H4 (cell line): ENCODE measurements at regions not wholly inside any gene's neighbourhood (a gene's known extent, or its start where the extent isn't known, plus 50 kb on each side); places are given as distances from the start of the nearest gene placed in this dataset.
A peak's percentile ranks its signal among the peaks of the same experiment; 100 is the strongest.

Source experiments
- DNase-seq: peaks from one replicate; pipeline ENCODE4 v3.0.0-alpha.2; 2015; ENCODE audit warnings: low spot score

DNA sequence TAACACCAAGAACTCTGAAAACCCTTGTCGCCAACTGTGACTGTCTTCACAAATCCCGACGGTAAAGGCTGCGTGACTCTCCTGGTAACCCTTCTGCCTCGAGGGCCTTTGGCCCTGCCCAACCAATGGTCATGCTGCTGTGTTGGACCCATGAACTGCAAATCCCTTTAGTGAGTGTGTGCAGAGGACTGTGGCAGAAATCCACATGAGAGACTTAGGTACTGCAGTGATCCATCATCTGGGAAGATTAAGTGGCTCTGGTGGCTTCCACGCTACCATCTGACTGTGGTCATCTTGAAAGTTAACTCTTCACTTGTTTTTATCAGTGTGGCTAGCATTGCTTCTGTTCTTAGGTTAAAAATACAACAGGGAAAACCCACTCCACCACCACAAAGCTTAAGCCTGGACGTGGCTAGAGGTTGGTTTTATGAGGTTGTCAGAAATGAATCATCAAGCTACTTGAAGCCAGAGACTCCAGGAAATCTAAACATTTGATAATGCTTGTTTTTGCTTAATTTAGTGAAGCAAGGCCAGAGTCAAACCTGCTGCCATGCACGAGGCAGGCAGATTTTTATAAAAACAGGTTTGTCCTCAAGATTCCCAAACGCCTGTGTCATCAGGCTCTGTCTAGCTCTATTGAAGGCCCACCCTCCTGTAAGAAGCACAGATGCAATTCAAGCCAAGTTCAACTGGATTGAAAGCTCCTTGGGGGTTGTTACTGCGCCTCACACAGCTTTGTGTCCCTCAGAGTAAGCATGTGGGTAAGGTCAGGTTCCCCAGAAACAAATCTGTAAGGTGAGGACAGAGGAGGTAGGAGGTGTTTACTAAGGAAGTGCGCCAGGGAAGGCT lies 52.7 kb upstream of the ERCC6L2 start:
- DNase-seq = peak; percentile 96

DNA sequence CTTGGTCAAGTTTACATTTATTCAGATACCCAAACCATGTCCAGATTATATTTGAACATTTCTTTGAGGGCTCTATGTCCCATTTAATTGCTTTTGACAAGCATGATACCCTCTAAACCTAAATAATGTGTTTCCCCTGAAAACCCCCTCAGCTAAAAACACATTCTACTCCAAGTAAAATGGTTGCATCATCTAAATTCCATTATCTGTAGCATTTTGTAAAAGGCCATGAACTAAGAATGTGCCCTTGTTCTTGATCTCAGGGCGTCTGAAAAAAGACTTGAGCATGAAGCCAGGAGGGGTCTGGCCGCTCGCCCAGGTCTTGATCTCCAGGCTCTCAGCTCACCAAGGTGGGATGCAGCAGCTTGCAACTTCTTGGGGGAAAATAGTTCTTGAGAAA lies 53.5 kb upstream of the ERCC6L2 start:
- DNase-seq = no peak

DNA sequence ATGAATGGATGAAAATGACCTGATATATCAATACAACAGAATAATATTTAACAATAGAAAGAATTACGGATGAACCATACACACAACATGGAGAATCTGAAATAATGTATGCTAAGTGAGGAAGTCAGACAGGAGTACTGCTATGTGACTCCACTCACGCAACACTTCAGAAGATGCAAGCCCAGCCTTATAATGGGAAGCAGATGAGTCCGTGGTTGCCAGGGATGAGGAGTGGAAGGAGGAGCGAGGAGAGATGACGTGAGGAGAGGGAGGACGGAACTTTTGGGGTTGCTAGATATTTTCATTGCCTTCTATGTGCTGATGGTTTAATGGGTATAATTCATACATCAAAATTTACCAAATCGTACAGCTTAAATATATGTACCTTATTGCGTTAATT lies 55.4 kb upstream of the ERCC6L2 start:
- no peak for DNase-seq

DNA sequence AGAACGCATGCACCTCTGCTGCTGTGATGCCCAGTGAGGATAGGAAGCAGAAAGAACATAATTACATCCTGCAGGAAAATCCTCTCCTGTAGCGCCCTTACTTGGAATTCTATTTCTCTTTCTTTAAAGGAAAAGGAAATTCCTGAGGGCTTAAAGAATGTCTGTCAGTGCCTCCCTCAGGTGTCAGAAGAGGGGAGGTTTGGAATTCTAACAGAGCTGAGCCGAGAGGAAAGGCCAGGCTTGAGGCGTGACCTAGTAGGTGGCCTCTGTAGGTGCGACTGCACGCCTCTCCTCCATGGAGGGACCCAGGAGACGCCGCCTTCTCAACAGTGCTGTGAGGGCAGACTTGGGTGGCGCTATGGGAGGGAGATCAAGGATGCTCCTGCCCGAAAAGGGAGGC lies 55.9 kb upstream of the ERCC6L2 start:
- no peak for DNase-seq

DNA sequence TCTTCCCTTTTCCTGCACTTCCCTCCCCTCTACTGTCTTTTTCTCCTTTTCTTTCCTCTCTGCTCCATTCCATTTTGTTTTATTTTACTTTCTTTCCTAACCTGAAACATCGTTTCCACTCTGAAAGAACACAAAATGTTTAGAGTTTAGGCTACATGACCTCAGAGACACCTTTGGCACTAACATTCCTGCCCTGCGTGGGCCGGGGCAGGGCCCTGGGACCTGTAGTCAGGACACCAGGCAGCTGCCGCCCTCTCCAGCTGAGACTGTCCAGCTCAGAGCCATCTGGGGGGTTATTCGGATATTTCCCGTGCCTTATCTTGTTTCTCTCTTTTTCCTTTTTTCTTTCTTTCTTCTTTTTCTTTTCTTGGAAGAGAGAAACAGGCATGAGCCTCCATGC lies 58.3 kb upstream of the ERCC6L2 start:
- DNase-seq = no peak

DNA sequence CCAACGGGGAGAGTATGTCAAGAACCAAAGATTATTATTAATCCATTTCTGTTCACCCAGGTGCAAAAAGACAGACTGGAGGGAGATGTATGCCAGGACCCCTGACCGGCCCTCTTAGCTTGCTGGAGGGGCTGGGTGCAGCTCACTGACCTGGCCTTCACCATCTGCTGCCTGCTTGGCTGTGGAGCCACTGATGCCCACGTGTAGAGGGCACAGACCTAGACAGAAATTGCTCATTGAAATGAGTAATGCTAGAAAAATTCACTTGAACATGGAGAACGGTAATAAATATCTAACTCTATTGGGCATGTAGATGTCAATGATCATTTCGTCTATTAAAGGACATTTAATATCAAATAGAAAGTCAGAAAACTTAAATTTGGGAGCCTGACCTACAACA lies 58.8 kb upstream of the ERCC6L2 start:
- no peak for DNase-seq

DNA sequence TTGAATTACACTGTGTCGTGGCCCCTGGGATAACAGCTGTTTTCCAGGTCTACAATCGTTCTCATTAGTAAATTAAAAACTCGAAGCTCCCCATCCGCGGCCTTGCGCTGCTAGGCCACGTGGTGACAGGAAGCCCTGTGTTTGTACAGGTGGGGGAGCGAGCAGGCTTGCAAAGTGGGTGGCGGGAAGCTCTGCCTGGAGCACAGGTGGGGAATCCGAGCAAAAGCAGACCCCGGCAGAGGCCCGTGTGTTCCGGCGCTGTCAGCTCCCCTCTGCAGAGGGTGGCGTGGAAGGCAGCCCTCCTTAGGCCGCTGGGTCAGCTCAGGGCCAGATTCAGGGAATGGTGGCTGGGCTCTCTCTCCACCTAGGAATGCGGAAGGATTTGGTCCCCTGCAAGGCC lies 59.5 kb upstream of the ERCC6L2 start:
- no peak for DNase-seq

DNA sequence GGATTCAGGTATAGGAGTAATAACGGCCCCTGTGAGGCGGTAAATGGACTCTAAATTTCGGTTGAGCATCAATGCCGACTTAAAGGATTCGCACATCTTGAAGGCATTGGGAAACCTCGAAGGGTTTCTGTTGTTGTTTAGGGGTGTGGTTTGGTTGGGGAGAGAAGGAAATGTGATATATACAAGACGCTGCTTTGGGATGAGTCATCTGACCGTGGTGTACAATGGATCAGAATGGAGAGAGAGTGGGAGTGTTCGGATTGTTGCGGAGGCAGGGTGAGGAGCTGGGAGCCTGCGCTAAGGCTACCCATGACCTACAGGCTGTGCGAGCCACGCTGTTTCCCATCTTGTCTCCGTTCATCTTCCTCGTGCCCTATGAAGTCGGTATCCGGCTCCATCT lies 60.4 kb upstream of the ERCC6L2 start:
- peak; percentile 96 for DNase-seq

DNA sequence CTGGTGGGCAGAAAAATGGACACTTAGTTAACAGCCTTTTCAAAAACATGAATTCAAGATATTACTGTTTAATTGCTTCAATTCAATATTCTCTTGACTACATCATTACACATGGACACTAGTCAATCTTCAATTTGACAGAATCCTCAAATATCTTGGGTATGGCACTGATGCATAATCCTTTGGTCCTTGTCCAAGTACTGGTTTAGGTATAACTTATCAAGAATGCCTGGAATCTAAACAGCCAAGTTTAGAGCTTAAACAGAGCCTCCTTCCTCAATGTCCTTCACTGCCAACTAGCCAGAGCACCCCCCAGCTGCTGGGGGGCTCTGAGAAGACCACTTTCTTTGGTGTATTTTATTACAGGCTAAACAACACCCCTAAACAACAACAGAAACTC lies 61.6 kb upstream of the ERCC6L2 start:
- DNase-seq = no peak

DNA sequence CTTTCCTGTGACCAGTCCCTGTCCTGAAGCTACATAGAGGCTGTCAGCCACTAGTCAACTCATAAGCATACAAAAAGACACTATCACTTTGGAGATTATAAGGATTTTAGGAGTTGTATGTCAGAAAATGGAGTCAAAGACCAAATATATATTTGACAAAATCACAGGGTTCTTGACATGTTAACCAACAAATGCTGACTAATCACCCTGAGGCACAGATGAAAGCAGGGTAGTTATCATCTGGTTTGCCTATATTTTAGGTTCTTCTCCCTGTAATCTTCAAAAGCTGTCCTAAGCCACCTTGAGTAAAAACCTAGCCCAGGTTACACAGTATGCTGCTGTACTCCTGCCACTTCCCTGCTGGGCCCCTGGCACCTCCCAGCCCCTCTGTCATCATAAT lies 64.7 kb upstream of the ERCC6L2 start:
- no peak for DNase-seq

DNA sequence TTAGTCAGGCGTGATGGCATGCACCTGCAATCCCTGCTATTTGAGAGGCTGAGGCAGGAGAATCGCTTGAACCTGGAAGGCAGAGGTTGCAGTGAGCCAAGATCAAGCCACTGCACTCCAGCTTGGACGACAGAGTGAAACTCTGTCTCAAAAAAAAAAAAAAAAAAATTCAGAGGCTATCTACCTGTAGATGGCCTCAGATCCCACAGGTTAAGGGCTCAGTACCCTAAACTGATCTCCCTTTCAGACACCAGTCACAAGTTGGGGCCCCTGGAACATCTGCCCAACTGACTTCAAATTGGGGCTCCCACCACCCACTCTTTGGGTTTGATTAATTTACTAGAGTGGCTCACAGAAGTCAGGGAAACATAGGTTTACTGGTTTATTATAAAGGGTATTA lies 65.4 kb upstream of the ERCC6L2 start:
- no peak for DNase-seq

DNA sequence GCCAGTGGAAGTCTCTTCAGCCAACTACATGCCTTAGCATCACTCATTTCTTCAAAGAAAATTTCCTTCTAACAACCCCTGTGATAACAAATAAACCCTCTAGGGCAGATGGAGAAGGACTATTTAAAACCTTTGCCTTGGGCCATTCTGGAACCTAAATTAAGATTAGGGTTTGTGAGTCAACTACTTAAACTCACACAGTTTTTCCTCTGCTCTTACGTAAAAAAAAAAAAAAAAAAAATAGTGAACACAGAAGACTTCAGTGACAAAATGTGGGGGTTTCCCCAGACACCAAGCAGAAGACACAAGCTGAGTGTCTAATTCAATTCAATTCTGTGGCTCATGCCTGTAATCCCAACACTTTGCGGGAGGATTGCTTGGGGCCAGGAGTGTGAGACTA lies 65.8 kb upstream of the ERCC6L2 start:
- no peak for DNase-seq

DNA sequence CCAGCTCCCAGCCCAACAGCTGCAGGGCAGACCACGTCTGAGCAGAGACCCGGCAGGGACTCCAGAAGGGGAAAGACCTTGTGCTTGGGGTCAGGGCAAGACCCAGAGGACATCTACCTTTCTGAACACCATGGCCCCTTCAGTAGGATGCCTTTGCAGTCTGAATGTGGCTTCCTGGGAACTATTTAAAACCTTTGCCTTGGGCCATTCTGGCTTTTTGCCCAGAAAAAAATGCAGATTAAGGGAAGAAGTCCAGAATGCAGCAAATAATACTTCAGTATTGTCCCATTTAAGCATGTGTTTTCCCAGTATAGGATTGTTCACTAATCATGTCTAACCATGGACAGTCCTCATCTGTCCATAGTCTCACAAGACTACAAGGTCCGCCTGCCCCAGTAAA lies 67.5 kb upstream of the ERCC6L2 start:
- DNase-seq = no peak

DNA sequence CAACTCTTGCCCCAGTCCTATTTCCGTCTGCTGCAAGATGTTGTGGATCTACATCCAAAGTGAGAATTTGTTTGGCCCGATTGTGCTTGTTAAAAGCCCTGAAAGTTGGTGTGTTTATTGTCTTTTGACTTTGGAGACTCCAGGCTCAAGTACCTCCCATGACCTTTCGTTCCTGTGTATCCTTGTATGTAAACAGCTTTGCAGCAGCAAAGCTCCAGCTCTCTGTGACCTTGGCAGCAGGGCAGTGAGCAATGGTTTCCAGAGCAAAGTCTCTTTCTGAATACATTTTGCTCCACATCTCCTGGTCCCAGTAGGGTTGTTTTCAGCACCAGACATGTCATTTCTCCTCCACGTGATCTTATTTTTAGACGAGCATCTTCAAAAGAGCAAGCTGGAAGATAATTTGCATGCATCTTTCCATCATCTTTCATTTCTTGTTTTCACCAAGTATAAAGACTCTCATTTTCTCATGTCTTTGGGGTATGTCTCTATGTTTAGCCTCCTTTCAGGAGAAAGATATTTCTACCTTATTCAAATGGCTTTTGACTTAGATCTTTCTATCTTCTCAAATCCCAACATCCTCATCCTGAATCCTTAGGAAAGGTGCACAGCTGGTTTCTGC lies 68.1 kb upstream of the ERCC6L2 start:
- no peak for DNase-seq

DNA sequence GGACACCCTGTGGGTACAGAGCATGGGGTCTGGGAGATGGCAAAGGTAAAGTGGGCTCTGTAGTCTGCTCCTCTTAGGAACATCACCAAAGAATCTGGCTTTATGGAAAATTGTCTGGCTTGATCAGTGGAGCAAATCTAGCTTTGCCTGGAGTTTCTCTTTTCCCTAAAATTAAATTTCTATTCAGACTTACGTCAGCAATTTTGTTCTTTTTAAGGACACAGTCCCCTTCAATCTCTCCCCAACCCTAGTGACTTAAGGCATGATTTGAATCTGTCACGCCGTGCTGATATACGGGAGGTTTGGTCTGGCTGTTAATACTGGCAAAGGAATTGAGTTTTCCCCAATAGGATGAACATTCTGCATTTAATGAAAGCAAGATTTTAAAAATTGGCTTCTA lies 72.3 kb upstream of the ERCC6L2 start:
- DNase-seq = no peak

DNA sequence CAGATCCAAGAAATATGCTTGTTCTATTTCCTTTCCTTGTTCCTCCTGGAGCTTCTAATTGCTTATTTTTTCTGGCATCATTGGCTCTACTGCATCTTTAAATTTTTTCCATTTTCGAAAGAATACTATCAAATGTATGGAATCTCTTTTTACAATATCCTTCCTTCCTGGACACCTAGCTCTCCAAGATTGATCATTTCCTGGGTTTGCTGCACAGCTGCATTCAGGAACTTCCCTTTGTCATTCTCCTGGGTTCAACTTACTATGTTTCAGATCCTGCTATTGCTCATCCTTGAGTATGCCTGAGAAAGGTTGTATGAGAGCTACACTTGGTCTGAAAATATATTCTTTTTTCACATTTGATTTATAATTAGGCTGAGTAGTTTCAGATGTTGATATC lies 73.7 kb upstream of the ERCC6L2 start:
- DNase-seq = no peak

DNA sequence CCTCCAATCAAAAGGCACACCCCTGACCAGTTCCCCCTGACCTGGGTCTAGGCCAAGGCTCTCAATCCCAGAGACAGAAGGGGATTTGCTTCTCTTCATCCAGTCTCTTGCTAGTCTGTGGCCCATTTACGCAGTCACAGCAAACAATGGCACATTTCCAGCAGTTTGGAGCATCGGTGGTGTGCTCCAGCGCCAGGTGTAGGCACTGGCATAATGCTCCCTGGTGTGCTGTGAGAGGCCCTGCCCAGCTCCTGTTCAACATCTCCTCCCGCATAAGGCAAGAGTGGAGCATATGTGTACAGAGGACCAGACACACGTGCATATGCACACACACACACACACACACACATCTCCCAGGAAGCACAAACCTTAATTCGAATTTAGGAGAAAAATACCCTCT lies 79.5 kb upstream of the ERCC6L2 start:
- no peak for DNase-seq

DNA sequence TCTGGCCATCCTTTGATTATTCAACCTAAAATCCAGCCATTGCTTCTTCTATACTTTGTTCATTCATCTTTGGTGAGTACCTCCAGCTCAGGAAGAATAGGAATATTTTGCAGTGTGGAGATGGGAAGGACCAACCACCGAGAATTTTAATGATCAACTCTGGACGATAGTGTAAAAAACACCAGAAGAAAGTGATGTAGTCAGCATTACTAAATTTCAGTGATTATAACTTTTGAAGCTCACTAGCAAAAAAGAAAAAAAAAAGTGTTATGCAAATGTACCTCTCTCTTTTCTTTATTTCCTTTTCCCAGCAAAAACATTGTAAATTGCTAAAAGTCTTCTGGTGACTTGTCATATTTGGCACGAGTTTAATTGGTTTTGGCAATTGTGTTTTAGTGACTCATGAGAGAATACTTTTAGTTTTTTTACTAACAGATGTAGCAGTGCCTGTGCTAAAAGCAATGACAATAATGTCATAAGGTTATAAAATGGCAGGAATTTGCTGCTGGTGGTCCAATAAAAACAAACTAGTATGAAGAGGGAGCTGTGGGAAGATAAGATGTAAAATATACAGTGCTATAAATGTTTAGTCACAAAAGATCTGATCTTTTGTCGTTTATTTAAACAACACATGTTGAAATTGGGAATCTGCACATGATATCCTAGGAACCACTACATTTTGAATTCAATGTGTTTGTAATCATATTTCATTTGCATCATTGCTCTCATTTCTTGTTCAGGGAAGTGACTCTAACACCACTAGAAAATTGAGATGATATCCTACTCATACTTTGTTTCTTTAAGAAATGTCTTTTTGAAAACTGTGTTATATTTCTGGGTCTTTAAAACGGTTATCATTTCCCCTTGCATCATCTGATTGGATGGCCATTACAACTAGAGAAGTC lies 81.3 kb upstream of the ERCC6L2 start:
- peak; percentile 86 for DNase-seq

DNA sequence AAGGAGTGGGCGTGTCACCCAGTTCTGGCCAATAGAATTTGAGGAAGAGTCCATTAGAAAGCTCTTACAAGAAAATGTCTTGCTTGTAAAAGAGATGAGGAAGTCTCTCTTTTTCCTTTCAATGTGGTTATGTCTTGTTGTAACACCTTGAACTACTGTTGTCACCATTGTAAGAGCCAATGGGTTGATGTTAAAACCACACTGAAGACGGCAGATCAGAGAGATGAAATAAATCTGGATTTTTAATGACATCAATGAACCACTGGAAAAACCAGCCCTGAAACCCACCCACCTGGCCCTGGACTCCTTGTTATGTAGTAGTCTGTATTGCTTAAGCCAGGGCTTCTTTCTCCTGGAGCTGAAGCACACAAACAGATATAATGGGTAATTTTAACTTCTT lies 83.8 kb upstream of the ERCC6L2 start:
- DNase-seq = no peak

DNA sequence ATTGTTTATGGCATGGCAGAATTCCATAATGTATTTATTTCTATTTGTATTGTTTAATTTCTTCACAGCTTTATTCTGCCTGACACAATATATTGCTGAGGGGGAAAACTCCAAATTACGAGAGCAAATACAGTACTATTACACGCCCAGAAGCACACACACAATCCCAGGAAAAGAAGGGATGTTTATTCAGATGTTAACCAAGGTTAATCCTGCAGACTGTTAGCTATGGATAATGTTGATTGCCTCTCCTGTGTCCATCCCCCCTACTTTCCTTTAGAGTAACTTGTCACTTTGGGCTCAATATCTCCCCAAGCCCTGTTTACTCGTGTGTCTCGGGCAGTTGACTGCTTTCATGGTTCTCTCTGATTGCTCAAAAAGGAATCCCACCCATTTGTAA lies 84.2 kb upstream of the ERCC6L2 start:
- no peak for DNase-seq

DNA sequence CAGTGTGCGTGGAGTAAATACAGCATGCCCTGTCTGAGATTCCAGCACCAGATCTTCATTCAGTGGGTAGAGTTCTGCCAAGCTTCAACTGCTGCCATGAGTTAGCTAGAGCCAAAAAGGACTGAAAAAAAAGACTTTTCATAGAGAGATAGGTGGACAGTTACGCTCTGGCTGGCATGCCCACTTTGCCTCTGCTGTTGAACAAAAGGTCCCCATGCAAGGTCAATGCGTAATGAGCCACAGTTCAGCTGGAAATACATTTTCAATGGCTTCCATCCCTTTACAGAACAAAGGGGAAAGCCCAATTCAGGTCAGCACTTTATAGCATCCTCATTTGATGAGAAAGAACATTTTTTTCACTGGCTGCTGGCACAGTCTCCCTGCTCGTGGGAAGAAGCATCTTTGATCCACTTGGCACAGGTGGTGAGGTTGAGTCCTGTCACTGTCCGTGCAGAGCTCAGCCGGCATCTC lies 86.9 kb upstream of the ERCC6L2 start:
- no peak for DNase-seq

DNA sequence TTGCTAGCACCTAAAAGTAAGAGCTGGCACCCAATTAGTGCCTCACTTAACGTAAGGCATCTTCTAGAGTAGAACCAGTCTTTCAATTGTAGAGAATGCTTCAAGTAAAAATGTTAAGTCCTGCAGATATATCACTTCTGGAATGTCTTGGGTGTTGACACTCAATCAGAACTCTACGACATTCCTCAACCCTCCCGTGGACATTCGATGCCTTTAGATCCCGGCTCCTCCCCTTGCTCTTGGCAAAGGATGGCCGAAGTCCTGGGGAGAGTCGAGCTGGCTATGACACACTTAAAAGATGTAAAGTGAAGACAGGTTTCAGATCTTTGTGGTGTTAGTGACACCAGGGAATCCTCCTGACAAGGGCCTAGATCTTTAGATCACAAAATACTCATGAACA lies 87.5 kb upstream of the ERCC6L2 start:
- no peak for DNase-seq

DNA sequence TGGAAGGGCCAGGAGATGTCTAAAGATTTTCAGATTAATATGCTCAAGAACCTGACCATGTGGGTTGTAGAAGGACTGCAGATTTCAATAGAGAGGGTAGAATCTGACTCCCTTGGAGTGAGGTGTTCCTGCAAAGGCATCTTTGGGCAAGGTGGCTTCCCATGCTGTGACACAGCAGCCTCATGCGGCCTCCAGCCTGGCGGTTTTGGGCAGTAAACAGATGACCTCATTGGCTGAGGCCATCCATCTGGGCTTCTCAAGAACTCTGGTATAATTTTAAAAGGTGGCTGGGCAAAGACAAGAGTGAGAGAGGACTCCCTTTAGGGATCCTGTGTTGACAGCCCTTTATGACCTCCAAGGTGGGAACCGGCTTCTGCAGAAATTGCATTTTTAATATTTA lies 90.3 kb upstream of the ERCC6L2 start:
- DNase-seq = peak; percentile 73
